HEK293 (cell line): ENCODE measurements at regions not wholly inside any gene's neighbourhood (a gene's known extent, or its start where the extent isn't known, plus 50 kb on each side); places are given as distances from the start of the nearest gene placed in this dataset.

Experiments used
- CTCF ChIA-PET: fragments of 350-600 bp; formaldehyde crosslinking; extraction: SDS; loops from one replicate; lab custom pipeline; 2021; ENCODE audit warnings: antibody characterized with exemption; lab: Yijun Ruan, JAX
- POLR2A ChIA-PET: fragments of 300-600 bp; formaldehyde crosslinking; extraction: SDS; loops from one replicate; lab custom pipeline; 2020; ENCODE audit warnings: antibody characterized with exemption, inconsistent platforms; lab: Yijun Ruan, JAX
- H3K27ac ChIP-seq: fragments of 200-500 bp; sonication (Bioruptor generic); 2 replicates; pipeline ENCODE4 v1.5.1; 2014; ENCODE audit warnings: low read depth, low read length, control low read depth, inconsistent platforms; ENCODE audit errors: extremely low read depth
- H3K36me3 ChIP-seq, 2 experiments: fragments of 200-500 bp in 1 of 2; sonication (Bioruptor generic) in 1 of 2; 1 replicate in 1 of 2; 2 replicates in 1 of 2; pipeline ENCODE4 v1.5.1; 2014 to 2017; ENCODE audit warnings: inconsistent platforms in 2 of 2, low read length in 2 of 2; ENCODE audit not compliant: control insufficient read depth in 2 of 2, insufficient read depth in 1 of 2
- H3K4me1 ChIP-seq: fragments of 200-500 bp; sonication (Bioruptor generic); 2 replicates; pipeline ENCODE4 v1.5.1; 2014; ENCODE audit warnings: mild to moderate bottlenecking, low read length, inconsistent platforms; ENCODE audit not compliant: control insufficient read depth, insufficient read depth
- H3K4me3 ChIP-seq: 2 replicates; pipeline ENCODE4 v1.5.1; 2011; ENCODE audit warnings: low read depth, mild to moderate bottlenecking, control low read depth, low read length, moderate library complexity
- H3K9me3 ChIP-seq: fragments of 200-500 bp; sonication (Bioruptor generic); 2 replicates; pipeline ENCODE4 v1.5.1; 2014; ENCODE audit warnings: low read depth, low read length, inconsistent platforms; ENCODE audit not compliant: control insufficient read depth, insufficient read depth
- PRDM10 ChIP-seq: fragments of 450-650 bp; formaldehyde crosslinking; IDR thresholded peaks from 2 replicates; pipeline ENCODE4 v1.5.1; 2016; ENCODE audit warnings: missing biosample characterization, missing genetic modification characterization
- PRDM4 ChIP-seq: fragments of 450-650 bp; formaldehyde crosslinking; IDR thresholded peaks from 2 replicates; pipeline ENCODE4 v1.5.1; 2017; ENCODE audit warnings: missing biosample characterization, missing genetic modification characterization
- RBAK ChIP-seq: fragments of 450-650 bp; formaldehyde crosslinking; IDR thresholded peaks from 2 replicates; pipeline ENCODE4 v1.5.1; 2016; ENCODE audit warnings: missing biosample characterization, missing genetic modification characterization
- REST ChIP-seq: fragments of 450-650 bp; formaldehyde crosslinking; IDR thresholded peaks from 2 replicates; pipeline ENCODE4 v1.5.1; 2016; ENCODE audit warnings: missing biosample characterization, missing genetic modification characterization
- SP2 ChIP-seq: fragments of 450-650 bp; formaldehyde crosslinking; IDR thresholded peaks from 2 replicates; pipeline ENCODE4 v1.5.1; 2016; ENCODE audit warnings: missing biosample characterization, missing genetic modification characterization
- ZBTB20 ChIP-seq: fragments of 450-650 bp; formaldehyde crosslinking; IDR thresholded peaks from 2 replicates; pipeline ENCODE4 v1.5.1; 2016; ENCODE audit warnings: missing biosample characterization, missing genetic modification characterization
- ZEB2 ChIP-seq: fragments of 450-650 bp; formaldehyde crosslinking; IDR thresholded peaks from 2 replicates; pipeline ENCODE4 v1.5.1; 2016; ENCODE audit warnings: missing biosample characterization, missing genetic modification characterization
- ZNF148 ChIP-seq: fragments of 450-650 bp; formaldehyde crosslinking; IDR thresholded peaks from 2 replicates; pipeline ENCODE4 v1.5.0; 2017; ENCODE audit warnings: missing biosample characterization, missing genetic modification characterization, borderline replicate concordance
- ZNF202 ChIP-seq: fragments of 450-650 bp; formaldehyde crosslinking; IDR thresholded peaks from 2 replicates; pipeline ENCODE4 v1.5.1; 2016; ENCODE audit warnings: missing biosample characterization, missing genetic modification characterization, borderline replicate concordance
- ZNF214 ChIP-seq: fragments of 450-650 bp; formaldehyde crosslinking; IDR thresholded peaks from 2 replicates; pipeline ENCODE4 v1.5.1; 2017; ENCODE audit warnings: missing biosample characterization, mild to moderate bottlenecking, missing genetic modification characterization, borderline replicate concordance
- ZNF391 ChIP-seq: fragments of 450-650 bp; formaldehyde crosslinking; IDR thresholded peaks from 2 replicates; pipeline ENCODE4 v1.5.1; 2016; ENCODE audit warnings: low read depth, missing biosample characterization, missing genetic modification characterization, borderline replicate concordance
- ZNF518A ChIP-seq: fragments of 450-650 bp; formaldehyde crosslinking; conservative IDR thresholded peaks from 2 replicates; pipeline ENCODE4 v1.5.1; 2016; ENCODE audit warnings: low read depth, missing biosample characterization, missing genetic modification characterization
- ZNF629 ChIP-seq: fragments of 450-650 bp; formaldehyde crosslinking; IDR thresholded peaks from 2 replicates; pipeline ENCODE4 v1.5.1; 2017; ENCODE audit warnings: missing biosample characterization, missing genetic modification characterization
- ZNF692 ChIP-seq: fragments of 450-650 bp; formaldehyde crosslinking; IDR thresholded peaks from 2 replicates; pipeline ENCODE4 v1.5.1; 2016; ENCODE audit warnings: missing biosample characterization, missing genetic modification characterization
- ZSCAN16 ChIP-seq: fragments of 450-650 bp; formaldehyde crosslinking; IDR thresholded peaks from 2 replicates; pipeline ENCODE4 v1.5.1; 2016; ENCODE audit warnings: missing biosample characterization, missing genetic modification characterization

GRCh38 chr21:43329711-43330269, 97.1 kb downstream of the SIK1 start (continued):
- TF ChIP-seq ZNF148 (tag by site-specific recombination): no peak
- no peak for TF ChIP-seq ZNF202
- TF ChIP-seq REST (tag by site-specific recombination): no peak
- no peak for TF ChIP-seq ZNF629 (tag by site-specific recombination)

- no peak overlapping the region for H3K27ac ChIP-seq
- no peaks in the 10 kb centered on the region for H3K4me1 ChIP-seq
- H3K36me3 ChIP-seq: no peaks in the 10 kb centered on the region
- ChIA-PET POLR2A (no interaction called here), CTCF (interaction anchor here (0.8 kb wide), 1 partner anchor 136 kb away, joined by 3 read pairs; no protein-coding TSS in a partner anchor)
- no peak for TF ChIP-seq ZNF518A (tag by site-specific recombination)
- no peak for TF ChIP-seq ZNF391 (tag by site-specific recombination)
- no peak for TF ChIP-seq ZBTB20 (tag by site-specific recombination)
- no peak for TF ChIP-seq ZSCAN16
- TF ChIP-seq SP2 (tag by site-specific recombination): no peak
- no peak for TF ChIP-seq ZNF692 (tag by site-specific recombination)
- TF ChIP-seq RBAK: no peak
- no peak for TF ChIP-seq ZEB2
- TF ChIP-seq ZNF214 (tag by site-specific recombination): no peak
- no peak for TF ChIP-seq PRDM10 (tag by site-specific recombination)
- no peak for TF ChIP-seq PRDM4 (tag by site-specific recombination)
- H3K4me3 ChIP-seq: no peak overlapping the region
- H3K9me3 ChIP-seq: no peaks in the 10 kb centered on the region
Observed at GRCh38 chr21:43328958-43329691, 97.8 kb downstream of the SIK1 start.
